ENCODE measurements at regions not wholly inside any gene's neighbourhood (a gene's known extent, or its start where the extent isn't known, plus 50 kb on each side); places are given as distances from the start of the nearest gene placed in this dataset.
"Not testable (repeated sequence)": the region's sequence is repeated elsewhere in the genome, so short reads cannot be mapped to it uniquely, and the experiment has no call there.

- DNase-seq = no peak
Observed at GRCh38 chr9:21533597-21533996, 51.5 kb upstream of the IFNE start.

- DNase-seq = no peak
Observed at GRCh38 chr9:21535396-21535795, 53.3 kb upstream of the IFNE start.

- DNase-seq = no peak
Observed at GRCh38 chr9:21542787-21543186, 60.7 kb upstream of the IFNE start.

- no peak for DNase-seq
Observed at GRCh38 chr9:21543187-21543586, 61.1 kb upstream of the IFNE start.

GRCh38 chr9:21543816-21544215 lies 61.7 kb upstream of the IFNE start:
- DNase-seq = not testable (repeated sequence)

GRCh38 chr9:21546949-21547348 lies 64.8 kb upstream of the IFNE start:
- DNase-seq = no peak

- DNase-seq = no peak
Observed at GRCh38 chr9:21549251-21549765, 67.2 kb upstream of the IFNE start.

- no peak for DNase-seq
Observed at GRCh38 chr9:21549890-21550289, 67.8 kb upstream of the IFNE start.

- DNase-seq = no peak
Observed at GRCh38 chr9:21550392-21550791, 68.3 kb upstream of the IFNE start.

- no peak for DNase-seq
Observed at GRCh38 chr9:21551401-21551800, 69.3 kb upstream of the IFNE start.

- DNase-seq = no peak
Observed at GRCh38 chr9:21552244-21553170, 70.4 kb upstream of the IFNE start.

GRCh38 chr9:21553441-21553840 lies 71.3 kb upstream of the IFNE start:
- DNase-seq = no peak

GRCh38 chr9:21554813-21555212 lies 72.7 kb upstream of the IFNE start:
- DNase-seq = no peak

- DNase-seq = no peak
Observed at GRCh38 chr9:21555911-21556310, 73.8 kb upstream of the IFNE start.

- no peak for DNase-seq
Observed at GRCh38 chr9:21556581-21557427, 74.7 kb upstream of the IFNE start.

GRCh38 chr9:21557428-21557768 lies 75.3 kb upstream of the IFNE start:
- DNase-seq = no peak

- no peak for DNase-seq
Observed at GRCh38 chr9:21558079-21558478, 76.0 kb upstream of the IFNE start.

GRCh38 chr9:21558615-21559401 lies 76.7 kb upstream of the IFNE start:
- no peak for DNase-seq

GRCh38 chr9:21559402-21560280 lies 77.5 kb upstream of the IFNE start:
- peak; percentile 59 for DNase-seq

- DNase-seq = no peak
Observed at GRCh38 chr9:21560281-21560745, 78.2 kb upstream of the IFNE start.

- no peak for DNase-seq
Observed at GRCh38 chr9:21561502-21561901, 79.4 kb upstream of the IFNE start.

- no peak for DNase-seq
Observed at GRCh38 chr9:21564175-21564574, 82.1 kb upstream of the IFNE start.

Data from NCI-H774 (cell line).